Right lung (tissue), 2 donors: ENCODE measurements at regions not wholly inside any gene's neighbourhood (a gene's known extent, or its start where the extent isn't known, plus 50 kb on each side); places are given as distances from the start of the nearest gene placed in this dataset.
"Not testable (repeated sequence)": the region's sequence is repeated elsewhere in the genome, so short reads cannot be mapped to it uniquely, and the experiment has no call there.

Source experiments
- DNase-seq, 2 donors: peaks; one replicate each; pipeline ENCODE4 v3.0.0-alpha.2; 2013

DNA sequence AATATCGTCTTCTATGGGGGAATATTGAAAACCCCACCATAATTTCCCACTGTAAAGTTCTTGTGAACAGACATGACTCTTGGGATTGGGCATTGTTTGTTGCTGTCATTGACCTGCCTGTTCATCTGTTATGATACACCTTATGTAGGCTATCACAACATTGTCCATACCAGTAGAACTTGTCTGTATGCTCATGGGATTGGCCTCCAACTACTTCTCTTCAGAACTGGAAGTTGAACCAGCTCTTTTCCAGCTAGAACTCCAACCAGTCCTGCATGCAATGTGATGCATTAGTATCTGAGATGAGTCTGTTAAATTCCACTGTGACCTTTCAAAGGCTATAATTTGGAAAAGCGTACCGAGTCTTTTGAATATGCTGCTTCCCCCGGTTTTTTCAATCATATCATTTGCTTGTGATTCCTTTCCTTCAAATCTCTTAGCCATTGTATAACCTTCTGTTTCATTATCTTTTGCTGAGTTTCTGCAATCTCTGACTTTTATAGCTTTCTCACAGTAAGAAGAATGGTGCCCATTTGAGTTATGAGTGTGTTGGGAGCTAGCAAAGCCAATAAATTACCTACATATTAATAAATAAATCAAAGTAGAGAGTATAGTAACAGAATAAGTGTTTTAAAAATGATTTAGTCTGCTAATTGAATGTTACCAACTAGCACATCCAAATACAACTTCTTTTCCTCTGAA, 101.9 kb downstream of the PLK2 start:
- DNase-seq, result no peak

- DNase-seq, result no peak
Measured at GRCh38 chr5:58357121-58357520, 102.8 kb downstream of the PLK2 start.

- no peak for DNase-seq
Measured at GRCh38 chr5:58356662-58357061, 103.2 kb downstream of the PLK2 start.

DNA sequence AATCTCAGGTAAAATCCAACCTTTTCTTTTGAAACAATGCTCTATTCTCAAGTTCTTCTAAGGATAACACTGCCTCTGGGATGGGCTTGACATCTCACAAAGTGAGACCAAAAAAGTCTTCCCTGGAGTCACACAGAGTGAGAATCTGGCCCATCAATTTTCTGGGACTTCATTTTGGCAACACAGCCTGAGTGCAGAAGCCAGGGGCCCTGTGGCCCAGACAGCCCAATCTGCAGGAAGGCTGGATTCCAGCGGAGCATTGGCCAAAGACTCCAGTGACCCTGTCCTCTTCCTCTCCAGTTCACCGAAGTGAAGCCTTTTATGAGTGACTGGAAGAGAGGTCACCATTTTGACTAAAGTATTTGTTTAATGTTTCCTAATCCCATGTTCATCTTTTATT, 105.1 kb downstream of the PLK2 start:
- DNase-seq, result no peak

GRCh38 chr5:58353992-58354391, 105.9 kb downstream of the PLK2 start:
- no peak for DNase-seq

- DNase-seq, result no peak
Measured at GRCh38 chr5:58351190-58351589, 108.7 kb downstream of the PLK2 start.

DNA sequence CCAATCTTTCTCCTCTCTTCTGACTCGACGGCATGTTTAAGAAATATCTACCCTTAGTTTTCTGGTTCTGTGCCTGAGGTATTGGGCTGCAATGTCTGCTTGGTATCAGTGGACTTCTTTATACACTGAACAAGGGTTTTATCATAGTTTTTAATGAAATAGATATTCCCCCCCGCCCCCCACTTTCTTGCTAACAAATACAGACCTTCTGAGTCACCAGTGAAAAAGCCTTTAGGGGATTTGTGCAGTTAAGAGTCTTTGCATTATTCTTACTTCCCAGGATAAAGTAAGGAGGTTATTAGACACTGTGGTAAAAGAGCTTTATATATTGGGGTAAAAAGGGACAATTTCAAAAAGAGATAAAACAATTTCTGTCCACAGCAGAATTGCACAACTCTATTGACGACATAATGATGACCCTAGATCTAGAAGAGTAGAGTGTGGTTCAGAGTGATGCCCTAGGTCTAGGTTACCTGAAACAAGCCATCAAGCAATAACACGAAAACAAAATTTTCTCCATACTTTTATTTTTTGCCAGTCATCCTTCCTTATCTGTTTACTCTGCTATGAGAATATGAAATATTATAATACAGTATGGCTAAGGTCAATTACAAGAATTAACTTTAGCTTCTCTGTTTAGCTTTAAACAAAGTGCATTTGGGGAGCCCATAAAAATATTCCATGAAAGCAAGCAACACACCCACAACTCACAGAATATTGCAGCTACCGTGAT, 110.7 kb downstream of the PLK2 start:
- DNase-seq, result no peak

- DNase-seq, result no peak
Measured at GRCh38 chr5:58346041-58346440, 113.8 kb downstream of the PLK2 start.

DNA sequence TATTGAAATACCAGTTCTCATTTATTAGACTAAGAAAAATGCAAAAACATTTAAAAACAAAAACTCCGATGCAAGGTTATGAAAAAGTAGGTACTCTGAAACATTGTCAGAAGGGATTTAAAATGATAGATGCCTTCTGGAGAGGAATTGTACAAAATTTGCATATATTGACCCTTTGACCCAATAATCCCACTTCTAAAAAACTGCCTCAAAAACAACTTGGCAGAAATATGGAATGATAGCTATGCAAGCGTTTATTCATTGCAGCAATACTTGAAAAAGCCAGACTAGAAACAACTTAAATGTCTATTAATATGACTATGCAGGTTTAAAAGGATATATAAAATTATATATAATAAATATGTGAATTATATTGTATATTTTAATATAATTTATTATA, 118.4 kb downstream of the PLK2 start:
- DNase-seq, result no peak

DNA sequence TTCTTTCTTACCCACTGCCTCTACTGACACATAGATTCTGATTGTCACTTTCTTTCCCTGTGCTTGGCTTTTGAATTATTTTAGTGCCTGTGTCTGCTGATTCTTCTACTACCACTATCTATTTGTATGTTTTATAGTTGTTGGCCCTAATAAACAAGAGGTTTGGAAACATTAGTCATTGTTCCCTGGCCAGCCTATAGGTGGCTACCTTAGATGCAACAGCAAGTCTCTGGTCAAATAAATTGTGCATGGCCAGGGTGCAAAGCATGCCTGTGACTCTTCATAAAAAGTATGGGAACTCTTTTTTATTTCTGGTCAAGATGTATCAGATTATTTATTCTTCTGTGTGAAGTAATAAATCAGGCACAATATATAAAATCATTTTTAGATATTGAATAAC, 124.4 kb downstream of the PLK2 start:
- no peak for DNase-seq

DNA sequence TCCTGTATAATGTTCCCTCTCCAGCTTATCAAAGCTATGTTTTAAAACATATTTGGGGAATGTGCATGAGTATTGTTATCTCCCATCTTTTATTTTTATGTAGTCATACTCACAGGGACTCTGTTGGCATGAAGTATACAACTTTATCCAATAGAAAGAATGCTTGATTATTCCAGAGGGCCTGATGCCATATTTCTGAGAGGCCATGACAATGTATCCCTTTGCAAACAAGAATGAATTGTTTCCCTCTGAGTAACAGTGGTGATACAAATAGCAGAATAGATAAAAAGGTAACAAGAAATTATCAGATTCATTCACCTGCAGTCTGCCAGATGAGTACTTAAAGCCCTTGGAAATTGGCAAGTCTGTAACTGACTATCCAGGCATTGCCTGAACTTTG, 125.9 kb downstream of the PLK2 start:
- no peak for DNase-seq

GRCh38 chr5:58330781-58331180, 129.1 kb downstream of the PLK2 start:
- no peak for DNase-seq

DNA sequence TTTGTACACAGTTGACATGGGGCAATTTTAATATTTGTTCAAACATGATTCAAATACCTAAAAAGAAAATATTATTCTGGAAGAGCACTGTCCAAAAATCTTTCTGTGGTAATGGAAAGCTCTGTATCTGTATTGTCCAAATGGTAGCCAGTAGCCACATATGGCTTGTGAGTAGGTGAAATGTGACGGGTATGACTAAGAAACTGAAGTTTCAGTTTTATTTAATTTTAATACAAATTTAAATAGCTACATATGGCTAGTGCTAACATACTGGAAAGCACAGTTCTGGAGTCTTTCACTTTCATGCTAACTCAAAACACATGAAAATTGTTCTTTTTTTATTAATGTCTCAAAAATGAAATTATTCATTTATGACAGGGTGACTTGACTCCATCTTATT, 132.6 kb downstream of the PLK2 start:
- no peak for DNase-seq

- no peak for DNase-seq
Measured at GRCh38 chr5:58326022-58326421, 133.9 kb downstream of the PLK2 start.

- no peak for DNase-seq
Measured at GRCh38 chr5:58322453-58322852, 137.4 kb downstream of the PLK2 start.

- DNase-seq, result no peak
Measured at GRCh38 chr5:58318468-58318867, 141.4 kb downstream of the PLK2 start.

GRCh38 chr5:58317808-58318207, 142.1 kb downstream of the PLK2 start:
- DNase-seq, result no peak

DNA sequence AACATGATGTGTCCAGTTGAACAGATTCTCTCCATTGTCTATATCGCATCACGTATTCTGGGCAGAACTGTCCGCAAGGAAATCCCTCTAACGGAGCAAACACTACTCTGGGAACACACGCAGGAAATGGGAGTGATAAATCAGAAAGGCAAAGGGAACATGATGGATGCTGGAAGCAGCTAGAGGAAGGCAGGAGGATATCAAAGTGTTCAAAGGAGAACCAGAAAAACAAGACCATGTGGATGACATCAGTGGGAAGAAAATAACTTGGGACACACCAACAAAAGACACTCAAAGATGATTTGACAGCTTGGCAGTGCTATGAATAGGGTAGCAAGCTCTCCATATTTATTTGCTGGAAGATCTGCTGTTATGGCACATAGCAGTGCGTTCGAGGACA, 142.9 kb downstream of the PLK2 start:
- DNase-seq, result peak; percentile 11 to 12

DNA sequence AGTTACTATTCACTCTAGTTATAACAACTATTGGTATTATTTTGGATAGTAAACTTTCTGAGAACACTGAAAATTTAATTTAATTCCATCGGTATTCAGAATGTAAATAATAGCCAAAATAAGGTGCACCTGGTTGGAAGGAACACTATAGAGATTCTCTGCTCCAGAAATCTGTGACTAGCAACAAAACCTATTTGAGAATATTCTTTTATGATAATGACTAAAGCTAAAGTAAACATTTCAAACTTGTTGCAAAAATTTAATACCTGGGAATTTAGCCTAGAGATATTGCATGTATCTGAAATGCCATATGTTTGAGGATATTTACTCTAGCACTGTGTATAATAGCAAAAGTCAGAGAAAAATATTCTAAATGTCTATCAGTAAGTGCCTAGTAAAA, 144.1 kb downstream of the PLK2 start:
- no peak for DNase-seq

DNA sequence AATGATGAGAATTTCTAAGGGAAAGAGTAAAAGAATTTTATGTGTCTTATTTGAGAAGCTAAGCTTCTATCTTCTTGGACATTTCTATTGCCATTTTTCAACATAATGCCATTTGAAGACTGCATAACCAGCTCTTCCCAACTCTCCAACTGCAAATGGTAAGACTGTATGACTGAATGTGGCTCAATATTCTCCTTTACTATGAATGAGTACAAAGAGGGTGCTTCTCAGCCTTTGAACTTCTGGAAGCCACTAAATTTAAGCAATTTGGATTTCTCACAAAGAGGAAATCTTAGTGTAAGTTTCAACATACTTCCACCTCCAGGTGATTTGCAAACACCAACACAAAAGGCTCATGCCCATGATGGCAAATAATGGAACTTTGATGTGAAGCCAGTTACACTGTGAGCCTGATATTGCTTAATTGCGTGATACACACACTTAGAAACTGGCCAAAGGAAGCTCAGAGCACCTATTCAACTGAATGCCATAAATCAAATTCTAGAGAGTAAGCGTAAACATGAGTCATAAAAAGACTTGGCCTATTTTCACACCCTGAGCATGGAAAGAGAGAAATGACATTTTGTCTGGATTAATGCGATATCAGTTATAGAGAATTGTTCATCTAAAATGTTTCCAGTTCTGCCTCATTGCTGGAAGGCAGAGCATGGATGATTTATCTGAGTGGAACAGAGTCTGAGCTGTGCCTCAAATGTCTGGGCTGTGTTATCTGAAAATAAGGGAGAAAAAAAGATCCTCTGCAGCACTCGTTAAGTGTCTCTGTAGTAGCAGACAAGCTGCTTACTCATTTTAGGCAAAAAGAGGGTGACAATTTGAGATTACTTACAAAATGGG, 145.3 kb downstream of the PLK2 start:
- no peak for DNase-seq

- no peak for DNase-seq
Measured at GRCh38 chr5:58312299-58312698, 147.6 kb downstream of the PLK2 start.

DNA sequence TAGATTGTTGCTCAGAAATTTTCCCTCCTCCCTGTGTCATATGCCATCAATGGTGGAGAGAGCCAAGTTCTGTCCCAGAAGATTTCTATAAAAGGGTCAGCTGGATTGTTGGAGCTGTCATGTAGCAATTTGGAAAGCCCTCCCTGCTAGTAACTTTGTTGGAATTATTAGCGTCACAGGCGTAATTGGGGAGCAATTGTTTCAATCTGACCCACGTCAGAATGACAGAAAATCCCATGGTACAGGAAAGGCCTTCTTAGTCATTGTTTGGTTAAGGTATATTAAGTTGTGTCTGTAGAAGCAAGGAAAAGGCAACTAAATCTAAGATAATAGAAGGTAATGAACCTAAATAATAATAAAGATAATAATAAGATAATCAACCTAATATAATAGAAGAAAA, 148.4 kb downstream of the PLK2 start:
- DNase-seq, result no peak

DNA sequence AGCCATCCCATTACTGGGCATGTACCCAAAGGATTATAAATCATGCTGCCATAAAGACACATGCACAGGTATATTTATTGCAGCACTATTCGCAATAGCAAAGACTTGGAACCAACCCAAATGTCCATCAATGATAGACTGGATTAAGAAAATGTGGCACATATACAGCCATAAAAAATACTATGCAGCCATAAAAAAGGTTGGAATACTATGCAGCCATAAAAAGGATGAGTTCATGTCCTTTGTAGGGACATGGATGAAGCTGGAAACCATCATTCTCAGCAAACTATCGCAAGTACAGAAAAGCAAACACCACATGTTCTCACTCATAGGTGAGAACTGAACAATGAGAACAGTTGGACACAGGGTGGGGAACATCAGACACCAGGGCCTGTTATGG, 151.5 kb downstream of the PLK2 start:
- not testable (repeated sequence) for DNase-seq
